ENCODE measurements at regions not wholly inside any gene's neighbourhood (a gene's known extent, or its start where the extent isn't known, plus 50 kb on each side); places are given as distances from the start of the nearest gene placed in this dataset.
"Not testable (repeated sequence)": the region's sequence is repeated elsewhere in the genome, so short reads cannot be mapped to it uniquely, and the experiment has no call there.

DNA sequence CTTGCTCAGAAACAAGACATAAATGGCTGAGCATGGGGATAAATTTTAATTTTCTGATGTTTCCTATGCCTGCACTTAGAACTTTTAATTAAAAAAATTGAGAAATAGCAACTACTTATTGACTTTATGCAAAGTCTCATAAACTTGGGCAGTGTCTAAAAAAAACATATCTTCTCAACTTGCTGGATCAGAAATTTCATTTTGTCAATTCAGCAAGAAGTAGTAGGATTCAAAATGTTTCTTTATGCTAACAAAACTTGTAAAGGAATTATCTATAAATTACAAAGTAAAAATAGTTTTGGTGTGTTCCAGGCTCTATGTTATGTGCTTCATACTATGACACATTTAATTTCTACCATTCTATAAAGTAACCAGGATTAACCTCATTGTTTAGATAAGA, 562.2 kb upstream of the IMPG1 start:
- DNase-seq = no peak

DNA sequence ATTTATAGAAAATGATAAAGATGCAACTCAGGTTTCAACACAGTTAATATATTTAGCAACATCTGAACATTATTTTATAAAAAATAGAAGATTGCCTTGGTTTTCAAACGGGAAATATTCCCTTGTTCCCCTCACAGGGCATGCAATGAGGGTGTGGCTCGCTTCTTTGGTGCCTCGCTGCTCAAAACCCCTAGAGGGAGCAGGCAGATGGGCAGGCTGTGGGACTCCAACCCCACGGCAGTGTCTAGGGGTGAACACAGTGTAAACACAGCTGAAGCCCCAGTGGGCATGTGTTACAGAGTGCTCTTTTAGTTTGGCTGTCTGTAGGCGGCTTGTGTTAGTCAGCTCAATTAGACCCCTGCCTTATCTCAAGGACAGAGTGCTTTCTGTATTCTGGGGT, 560.8 kb upstream of the IMPG1 start:
- no peak for DNase-seq

DNA sequence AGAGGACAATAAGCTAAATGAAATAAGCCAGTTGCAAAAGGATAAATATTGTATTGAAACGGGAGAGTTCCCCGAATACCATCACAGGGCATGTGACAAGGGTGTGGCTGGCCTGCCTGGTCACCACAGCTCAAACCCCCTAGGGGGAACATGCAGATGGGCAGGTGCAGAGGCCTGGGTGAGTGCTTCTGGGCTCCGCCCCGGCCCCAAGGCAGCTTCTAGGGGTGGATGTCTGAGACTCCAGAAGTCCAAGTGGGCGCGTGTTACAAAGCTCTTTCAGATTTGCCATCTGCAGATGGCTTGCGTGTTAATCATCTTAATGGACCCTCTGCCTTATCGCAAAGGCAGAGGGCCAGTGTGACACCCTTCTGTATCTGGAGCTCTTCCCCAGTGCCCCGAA, 559.2 kb upstream of the IMPG1 start:
- DNase-seq = no peak

DNA sequence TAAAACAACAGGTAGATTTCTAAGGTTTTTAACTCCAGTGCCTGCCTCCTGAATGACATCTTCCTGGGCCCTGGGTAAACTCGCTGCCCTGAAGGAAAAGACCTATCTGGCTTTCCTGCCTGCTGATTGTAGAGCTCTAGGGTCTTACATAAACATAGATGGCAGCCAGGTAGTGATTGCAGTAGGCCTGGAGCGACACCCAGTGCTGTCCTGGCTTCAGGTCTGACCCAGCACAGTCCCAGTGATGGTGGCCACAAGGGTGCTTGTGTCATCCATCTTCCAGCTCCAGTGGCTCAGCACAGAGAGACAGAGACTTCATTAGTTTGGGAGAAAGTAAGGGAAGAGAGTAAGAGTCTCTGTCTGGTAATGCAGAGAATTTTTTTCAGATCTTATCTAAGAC, 542.9 kb upstream of the IMPG1 start:
- no peak for DNase-seq

DNA sequence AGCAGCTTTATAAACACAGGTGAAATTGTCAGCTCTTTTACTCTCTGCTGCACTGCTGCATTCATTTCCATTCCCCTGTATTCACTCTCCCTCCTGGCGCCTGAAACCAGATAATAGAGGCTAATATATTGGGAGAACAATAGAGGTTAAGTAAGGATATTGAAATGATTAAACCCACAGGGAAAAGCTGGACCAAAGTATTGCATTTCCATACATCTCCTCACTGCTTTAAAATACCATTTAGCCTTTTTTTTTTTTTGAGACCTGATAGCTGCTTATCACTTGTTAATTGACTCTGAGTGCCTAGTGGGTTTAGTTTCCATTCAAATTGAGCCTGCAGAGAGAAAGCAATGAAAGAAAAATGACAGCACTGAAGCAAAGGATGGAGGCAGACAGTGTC, 540.5 kb upstream of the IMPG1 start:
- DNase-seq = no peak

DNA sequence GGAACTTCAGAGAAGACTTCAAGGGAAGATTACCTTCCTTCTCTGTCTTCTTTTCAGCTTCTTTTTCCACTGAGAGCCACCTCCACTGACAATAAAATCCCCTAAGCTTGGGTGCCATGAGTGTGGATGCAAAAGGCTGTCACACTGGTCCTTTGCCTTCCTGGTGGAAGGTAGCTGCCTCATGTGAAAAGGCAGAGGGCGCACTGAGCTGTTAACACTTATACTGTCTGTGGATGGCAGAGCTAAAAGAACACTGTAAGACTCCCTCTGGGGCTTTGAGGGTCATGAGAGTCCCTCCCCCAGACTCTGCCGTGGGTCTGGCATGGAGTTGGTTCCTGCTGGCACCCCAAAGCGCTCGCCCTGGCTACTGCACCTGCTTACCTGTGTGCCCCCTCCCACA, 536.7 kb upstream of the IMPG1 start:
- no peak for DNase-seq

DNA sequence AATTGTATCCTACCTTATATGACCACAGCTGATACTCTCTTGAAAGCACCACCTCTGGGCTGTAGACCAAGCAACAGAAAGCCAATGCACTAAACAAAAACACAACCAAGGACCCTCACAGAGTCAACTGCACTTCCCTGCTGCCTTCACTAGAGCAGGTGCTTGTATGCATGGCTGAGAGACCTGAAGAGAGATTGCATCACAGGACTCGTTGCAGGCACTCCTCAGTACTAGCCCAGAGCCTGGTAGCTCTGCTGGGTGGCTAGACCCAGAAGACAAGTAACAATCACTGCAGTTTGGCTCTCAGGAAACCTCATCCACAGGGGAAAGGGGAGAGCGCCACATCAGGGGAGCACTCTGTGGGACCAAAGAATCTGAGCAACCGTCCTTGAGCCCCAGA, 521.6 kb upstream of the IMPG1 start:
- DNase-seq = no peak

DNA sequence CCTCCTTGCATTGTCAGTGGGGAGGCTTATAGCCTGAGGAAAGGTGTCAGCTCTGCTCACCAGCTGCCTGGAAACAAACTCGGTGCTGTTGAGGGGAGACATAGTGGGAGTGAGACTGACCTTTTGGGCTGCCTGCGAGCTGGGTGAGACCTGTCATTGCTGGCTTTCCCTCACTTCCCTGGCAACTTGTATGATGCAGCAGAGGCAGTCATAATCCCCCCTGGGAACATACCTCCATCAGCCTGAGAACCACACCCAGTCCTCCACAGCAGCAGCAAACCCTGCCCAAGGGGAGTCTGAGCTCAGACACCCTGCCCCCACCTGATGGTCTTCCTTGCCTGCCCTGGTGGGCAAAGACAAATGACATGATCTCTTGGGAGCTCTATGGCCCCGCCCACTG, 521.2 kb upstream of the IMPG1 start:
- no peak for DNase-seq

DNA sequence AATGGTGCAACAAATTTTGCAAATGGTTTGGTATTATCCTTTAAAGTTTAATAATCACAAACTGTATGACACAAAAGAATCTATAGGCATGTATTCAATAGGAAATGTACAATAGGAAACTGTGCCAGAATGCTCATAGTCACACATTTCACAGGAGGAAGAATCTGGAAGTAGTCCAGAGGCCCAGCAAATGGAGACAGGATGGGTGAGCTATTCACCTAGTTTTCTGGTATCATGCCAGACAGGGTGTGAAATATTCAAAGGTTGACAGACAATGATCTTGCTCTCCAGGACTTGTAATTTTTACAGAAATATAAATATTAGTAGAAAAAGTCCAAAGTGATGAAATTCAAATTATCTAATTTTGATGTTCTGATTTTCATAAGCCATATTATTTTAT, 520.1 kb upstream of the IMPG1 start:
- DNase-seq = no peak

DNA sequence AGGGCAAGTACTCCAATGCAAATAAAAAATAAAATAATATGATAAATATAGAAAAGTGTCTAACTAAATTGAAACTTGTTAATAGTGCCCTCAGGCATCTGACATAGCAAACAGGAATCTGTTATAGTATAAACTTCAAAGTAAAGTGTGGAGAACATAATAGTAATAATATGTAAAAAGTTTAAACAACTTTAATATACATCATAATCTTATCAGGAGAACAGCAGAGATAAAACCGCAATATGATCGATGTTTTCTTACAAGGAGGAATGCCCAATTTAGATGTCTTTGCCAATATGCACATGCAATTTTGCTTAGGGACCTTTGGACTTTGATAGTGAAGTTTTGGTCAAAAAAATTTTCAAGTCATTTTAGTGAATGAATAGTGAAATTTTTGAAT, 514.8 kb upstream of the IMPG1 start:
- no peak for DNase-seq

DNA sequence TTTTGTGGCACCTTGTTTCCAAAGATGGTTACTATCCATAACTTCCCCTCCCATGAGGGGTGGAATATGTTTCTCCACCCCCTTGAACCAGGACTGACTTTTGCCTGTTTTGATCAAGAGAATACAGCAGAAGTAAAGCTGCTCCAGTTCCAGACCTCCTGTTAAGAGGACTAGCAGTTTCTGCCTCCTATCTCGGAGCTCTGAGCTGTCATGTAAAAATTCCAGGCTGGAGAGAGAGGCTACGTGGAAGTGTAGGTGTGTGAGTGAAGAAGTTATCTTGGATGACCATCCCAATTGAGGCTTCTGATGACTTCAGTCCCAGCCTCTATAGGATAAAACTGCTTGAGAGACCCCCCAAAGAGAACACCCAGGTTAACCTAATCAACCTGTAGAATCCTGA, 511.7 kb upstream of the IMPG1 start:
- DNase-seq = no peak

DNA sequence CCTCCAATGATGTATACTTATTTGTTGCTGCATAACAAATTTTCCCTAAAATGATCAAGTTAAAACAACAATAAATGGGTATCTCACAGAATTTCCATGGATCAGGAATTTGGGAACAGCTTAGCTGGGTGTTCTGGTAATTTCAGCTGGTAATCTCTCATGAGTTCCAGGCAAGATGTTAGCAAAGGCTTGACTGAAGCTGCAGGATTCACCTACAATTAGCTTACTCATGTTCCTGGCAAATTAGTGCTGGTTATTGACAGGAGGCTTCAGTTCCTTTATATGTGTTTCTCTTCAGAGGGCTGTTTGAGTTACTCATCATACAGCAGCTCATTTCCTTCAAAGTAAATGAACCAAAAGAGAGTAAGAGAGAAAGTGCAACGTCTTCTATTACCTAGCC, 506.3 kb upstream of the IMPG1 start:
- DNase-seq = no peak

DNA sequence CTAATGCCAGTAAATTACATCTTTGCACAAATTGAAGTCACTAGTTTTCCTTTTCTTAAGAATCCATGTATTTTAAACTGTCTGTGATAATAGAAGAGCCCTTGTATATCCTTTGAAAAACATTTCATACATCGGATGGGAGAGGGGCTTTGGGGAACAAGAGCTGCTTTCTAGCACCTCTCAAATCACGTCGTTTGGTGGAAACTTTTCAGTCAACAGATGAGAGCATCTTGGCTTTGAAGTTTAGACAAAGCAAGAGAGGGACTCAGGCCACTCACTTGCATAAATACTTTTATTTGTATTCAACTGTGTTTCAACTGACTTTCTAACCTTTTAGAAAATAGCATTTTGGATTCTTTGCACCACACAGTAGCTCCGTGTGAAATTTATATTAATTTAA, 502.3 kb upstream of the IMPG1 start:
- no peak for DNase-seq

DNA sequence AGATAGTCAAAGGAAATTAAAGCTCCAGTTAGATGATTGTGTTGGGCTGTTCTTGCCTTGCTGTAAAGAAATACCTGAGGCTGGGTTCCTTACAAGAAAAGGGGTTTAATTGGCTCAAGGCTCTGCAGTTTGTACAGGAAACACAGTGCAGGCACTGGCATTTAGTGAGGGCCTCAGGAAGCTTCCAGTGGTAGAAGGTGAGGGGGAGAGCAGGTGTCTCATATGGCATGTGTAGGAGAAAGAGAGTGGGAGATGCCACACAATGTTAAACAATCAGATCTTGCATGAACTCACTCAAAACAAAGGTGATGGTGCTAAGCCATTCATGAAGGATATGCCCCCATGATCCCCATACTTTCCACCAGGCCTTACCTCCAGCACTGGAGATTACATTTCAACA, 493.5 kb upstream of the IMPG1 start:
- no peak for DNase-seq

DNA sequence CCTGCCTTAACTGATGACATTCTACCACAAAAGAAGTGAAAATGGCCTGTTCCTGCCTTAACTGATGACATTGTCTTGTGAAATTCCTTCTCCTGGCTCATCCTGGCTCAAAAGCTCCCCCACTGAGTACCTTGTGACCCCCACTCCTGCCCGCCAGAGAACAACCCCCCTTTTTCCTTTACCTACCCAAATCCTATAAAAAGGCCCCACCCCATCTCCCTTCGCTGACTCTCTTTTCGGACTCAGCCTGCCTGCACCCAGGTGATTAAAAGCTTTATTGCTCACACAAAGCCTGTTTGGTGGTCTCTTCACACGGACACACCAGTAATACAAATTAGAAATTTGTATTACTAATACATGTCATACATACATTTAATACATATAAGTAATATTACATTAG, 489.9 kb upstream of the IMPG1 start:
- DNase-seq = not testable (repeated sequence)

DNA sequence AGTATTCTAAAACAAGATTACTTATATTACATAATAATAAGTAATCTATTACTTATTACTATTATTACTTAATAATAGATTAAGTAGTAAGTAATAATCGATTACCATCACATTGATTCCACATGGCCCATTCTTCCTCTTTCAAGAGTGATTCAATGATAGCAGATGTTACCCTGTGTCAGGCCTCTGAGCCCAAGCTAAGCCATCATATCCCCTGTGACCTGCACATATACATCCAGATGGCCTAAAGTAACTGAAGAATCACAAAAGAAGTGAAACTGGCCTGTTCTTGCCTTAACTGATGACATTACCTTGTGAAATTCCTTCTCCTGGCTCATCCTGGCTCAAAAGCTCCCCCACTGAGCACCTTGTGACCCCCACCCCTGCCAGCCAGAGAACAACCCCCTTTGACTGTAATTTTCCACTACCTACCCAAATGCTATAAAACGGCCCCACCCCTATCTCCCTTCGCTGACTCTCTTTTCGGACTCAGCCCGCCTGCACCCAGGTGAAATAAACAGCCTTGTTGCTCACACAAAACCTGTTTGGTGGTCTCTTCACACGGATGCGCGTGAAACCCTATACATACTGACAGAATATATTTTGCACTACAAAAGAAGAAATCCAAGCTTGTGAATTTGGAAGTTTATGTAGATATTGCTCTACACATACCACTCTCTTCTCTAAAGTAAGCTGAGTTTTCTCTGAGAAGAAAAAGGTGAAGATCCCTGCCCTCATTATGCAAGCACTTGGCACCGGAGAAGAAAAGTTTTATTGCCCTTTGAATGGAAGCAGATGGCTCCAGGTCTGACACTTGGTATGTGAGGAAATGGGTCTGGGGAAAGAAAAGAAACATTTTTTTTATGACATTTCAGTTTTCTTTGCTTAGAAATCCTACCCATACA, 488.6 kb upstream of the IMPG1 start:
- not testable (repeated sequence) for DNase-seq

DNA sequence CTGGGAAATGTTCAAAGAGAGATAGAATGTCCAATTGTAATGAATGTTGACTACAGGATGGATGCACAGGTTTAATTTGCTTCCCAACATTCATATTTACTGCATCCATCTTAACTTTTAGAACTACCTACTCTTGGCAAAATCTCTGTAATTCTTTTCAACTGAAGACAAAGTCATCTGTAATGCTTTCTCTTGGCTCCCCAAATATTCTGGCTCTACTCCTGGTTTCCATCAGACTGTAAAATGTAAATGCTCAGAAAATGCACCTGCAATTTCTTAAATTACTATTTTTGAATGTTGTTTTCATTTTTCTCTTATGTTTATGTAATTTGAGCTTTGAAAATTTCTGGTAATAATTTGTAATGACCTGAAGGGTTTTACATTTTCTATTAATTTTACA, 480.8 kb upstream of the IMPG1 start:
- no peak for DNase-seq

DNA sequence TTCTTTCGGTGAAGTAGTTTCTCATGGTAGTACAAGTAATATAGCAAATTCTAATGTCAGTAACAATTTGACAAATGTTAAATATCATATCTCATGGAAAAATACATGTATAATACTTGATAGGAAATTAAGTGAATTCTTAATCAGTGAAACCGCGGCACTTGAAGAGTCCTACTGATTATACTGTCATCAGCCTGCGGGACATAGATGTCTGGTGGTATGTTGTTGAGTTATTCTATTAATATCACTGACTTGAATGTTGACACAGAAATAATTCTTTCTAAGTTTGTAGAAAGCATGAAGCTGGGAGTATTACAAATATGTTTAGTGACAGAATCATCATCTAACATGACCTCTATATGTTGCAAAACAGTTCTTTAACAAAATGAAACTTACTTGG, 479.8 kb upstream of the IMPG1 start:
- no peak for DNase-seq

DNA sequence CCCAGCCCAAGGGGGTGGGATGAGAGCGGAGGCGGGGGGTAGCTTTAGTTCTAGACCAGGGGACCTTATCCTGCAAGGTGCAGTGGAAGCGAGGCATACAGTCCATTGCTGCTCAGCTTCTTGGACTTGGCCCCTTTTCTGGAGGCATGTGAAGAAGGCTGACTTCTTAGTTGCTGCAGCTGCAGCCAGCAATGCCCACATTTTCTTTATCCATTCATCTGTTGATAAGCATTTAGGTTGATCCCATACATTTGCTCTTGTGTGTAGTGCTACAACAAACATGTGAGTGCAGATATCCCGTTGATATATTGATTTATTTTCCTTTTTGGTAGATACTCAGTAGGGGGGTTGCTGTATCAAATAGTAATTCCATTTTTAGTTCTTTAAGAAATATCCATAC, 461.2 kb upstream of the IMPG1 start:
- DNase-seq = no peak

DNA sequence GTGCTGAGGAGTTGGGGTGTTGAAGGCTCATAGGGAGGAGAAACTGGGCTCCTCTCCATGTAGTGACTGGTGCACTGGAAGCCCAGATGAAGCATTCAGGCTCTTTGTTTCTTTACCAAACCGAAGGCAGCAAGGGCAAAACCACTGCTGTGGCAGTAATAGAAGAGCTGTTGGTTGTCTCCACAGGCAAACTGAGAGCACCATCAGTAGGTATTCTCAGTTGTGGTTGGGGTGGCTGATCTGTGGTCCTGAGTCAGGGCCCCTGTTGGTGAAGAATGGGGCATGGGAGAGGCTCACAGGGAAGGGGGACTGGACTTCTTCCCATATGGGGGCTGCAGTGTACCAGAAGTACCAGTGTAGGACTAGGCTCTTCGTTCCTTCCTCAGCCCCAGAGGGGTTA, 460.2 kb upstream of the IMPG1 start:
- DNase-seq = no peak

DNA sequence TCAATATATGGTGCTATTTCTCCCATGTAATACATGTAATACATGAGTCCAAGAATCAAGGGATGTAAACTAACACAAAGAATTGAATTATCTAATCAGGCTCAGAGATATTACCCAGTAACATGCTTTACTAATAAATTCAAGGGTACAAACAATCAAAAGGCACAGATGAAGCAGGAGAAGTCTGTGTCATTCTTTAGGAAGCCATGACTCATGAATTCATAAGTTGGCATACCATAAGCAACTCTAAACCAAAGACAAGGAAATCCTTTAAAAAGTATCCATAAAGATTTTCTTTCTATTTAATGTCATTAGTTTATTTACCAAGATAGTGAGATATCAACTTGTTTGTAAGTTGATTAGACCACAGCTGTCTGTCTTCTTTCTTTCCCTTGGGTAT, 446.0 kb upstream of the IMPG1 start:
- no peak for DNase-seq

DNA sequence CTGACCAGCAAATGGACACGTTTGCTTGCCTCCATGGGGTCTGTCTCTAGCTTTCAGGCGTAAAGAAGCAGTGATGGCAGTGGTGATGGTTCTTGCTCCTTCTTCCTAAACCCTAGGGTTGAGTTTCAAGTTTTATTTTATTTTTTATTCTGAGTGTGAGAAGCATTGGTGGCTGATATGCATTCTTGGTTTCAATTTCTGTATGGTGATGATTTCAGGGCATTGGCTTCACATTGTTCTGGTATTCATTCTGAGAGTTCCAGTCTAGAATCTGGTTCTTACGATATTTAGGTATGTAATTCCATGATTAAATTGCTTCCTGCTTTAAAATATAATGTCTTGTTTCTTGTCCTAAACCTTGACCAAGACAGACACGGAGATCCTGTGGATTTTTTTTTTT, 444.5 kb upstream of the IMPG1 start:
- DNase-seq = no peak

DNA sequence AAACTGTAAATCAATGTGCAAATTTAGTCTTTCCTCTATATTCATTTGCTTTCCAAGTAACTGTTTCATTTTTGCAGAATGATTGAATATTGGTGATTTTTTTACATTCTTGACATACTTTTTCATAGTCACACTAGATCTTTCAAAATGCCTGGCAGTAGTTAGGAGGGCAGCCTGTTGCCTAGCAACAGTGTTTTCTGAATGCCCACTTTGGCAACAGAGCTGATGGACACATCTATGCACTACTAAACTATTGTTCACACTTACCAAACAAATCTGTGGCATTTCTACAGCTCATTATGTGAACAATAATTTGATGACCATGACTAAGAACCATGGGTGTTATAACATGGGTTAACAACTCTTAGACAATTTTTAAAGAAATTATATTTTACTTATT, 438.0 kb upstream of the IMPG1 start:
- no peak for DNase-seq

DNA sequence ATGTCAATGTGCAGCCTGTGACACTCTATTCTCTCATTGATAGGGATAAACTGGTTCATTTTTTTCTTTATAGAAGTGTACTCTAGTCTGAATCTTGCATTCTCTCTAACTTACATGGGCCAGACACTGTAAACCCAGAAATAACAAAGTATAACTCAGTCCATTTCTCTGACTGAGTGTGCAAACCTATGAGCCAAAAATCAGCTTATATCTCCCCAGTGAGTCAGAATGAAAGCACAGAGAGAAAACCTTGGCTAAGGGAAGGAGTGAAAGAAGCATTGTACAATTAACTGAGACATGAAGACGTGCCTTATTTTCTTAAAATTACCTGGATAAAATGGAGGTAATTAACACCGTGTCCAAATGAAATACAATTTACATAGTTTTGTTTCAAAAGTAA, 436.9 kb upstream of the IMPG1 start:
- DNase-seq = no peak

DNA sequence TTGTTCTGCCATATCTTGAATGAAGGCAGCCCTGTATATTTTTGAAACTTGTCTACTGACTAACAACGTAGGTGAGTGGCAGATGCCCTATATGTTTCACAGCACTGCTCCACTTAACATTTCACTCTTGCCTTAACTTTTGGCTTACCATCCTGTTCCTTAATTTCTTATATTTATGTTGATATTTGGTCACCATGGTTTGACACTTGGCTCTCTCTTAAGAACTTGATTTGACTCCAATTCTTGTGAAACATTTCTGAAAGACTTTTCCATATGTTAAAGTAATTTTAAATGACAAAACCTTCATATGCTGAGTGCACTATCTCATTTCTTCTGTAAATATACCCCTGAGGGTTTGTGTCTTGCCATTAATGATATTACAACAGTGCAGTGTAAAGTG, 434.3 kb upstream of the IMPG1 start:
- DNase-seq = no peak

Data from NCI-H1105 treated with DMSO at 0.1 percent for 48 hours (cell line).